ENCODE measurements at regions not wholly inside any gene's neighbourhood (a gene's known extent, or its start where the extent isn't known, plus 50 kb on each side); places are given as distances from the start of the nearest gene placed in this dataset.
"Not testable (repeated sequence)": the region's sequence is repeated elsewhere in the genome, so short reads cannot be mapped to it uniquely, and the experiment has no call there.

DNA sequence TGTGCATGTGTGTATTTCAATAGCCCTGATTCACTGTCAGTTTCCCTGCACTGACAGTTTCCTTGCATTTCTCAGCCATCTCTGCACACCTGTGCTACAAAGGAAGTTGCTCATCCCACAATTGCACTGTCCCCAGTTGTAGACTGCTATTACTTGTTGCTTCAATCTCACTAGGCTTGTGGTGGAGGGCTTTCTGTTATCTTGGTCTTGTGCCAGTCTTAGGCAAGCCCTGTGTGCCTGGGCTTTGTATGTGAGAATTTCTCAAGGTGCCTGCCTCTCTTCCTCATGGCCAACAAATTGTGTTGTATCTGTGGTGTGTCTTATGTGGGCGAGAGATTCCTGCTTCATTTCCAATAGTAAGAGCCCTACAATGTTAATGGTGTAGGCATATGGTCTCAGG is 467.4 kb downstream of the GRIA2 start:
- FAIRE-seq (no peak), DNase-seq (ENCODE audit: insufficient read length, low spot score) (no peak)

DNA sequence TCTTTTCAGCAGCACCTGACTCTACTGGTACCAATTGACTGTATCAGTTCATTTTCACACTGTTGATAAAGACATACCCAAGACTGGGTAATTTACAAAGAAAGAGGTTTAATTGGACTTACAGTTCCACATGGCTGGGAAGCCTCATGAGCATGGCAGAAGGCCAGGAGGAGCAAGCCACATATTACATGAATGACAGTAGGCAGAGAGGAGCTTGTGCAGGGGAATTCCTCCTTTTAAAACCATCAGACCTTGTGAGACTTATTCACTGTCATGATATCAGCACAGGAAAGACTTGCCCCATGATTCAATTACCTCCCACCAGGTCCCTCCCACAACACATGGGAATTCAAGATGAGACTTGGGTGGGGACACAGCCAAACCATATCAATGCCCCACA is 458.8 kb downstream of the GRIA2 start:
- FAIRE-seq; DNase-seq (ENCODE audit: insufficient read length, low spot score): not testable (repeated sequence)

More for the DNA sequence above, 467.4 kb downstream of the GRIA2 start:
- TF ChIP-seq POLR2A (IDR thresholded peaks at IDR 0.05; ENCODE audit: low read depth, low read length) = no peak

DNA sequence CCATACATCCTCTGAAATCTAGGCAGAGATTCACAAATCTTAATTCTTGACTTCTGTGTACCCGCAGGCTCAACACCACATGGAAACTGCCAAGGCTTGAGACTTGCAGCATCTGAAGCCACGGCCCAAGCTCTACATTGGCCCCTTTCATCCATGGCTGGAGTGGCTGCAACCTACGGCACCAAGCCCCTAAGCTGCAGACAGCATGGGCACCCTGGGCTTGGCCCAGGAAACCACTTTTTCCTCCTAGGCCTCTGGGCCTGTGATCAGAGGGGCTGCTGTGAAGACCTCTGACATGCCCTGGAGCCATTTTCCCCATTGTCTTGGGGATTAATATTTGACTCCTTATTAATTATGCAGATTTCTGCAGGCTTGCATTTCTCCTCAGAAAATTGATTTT is 457.9 kb downstream of the GRIA2 start:
- DNase-seq (ENCODE audit: insufficient read length, low spot score) = no peak
- no peak for TF ChIP-seq POLR2A (IDR thresholded peaks at IDR 0.05; ENCODE audit: low read depth, low read length)
- no peak for FAIRE-seq

DNA sequence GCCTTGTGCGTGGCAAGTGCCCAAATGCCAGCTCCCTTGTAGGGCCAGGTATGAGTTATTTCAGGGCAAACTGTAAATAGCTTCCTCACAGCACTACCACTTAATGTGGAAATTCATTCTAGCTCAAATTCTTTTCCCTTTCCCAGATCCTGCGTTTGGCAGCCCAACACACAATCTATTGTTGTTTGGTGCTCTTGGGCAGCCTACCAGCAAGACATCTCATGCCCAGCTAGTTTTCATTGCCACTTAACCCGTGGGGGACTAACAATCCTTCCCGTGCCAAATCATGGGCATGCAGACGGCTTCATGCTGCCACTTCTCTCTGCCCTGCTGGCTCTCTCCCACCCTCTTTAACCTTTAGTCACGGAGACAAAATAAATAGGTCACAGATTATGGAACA is 454.2 kb downstream of the GRIA2 start:
- DNase-seq (ENCODE audit: insufficient read length, low spot score) = no peak
- no peak for TF ChIP-seq POLR2A (IDR thresholded peaks at IDR 0.05; ENCODE audit: low read depth, low read length)
- no peak for FAIRE-seq

DNA sequence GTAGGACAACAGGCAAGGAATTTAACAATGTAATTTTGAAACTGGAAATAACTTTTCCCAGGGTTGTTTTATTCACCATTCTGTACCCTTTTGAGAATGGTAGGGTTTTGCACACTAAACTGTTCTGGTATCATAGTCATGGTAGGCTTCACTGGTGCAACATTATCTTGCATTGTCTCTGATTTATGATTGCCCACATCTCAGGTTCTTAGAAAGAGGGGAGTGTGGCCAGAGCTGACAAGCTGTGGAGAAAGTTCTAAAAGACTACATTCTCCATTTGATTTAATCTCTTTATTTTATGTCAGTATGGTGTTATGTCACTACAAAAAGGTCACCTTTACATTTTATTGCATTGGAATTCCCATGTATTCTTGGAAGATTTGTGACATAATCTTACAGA is 447.3 kb downstream of the GRIA2 start:
- DNase-seq (ENCODE audit: insufficient read length, low spot score) (no peak), FAIRE-seq (no peak)
- TF ChIP-seq POLR2A (IDR thresholded peaks at IDR 0.05; ENCODE audit: low read depth, low read length) = no peak

DNA sequence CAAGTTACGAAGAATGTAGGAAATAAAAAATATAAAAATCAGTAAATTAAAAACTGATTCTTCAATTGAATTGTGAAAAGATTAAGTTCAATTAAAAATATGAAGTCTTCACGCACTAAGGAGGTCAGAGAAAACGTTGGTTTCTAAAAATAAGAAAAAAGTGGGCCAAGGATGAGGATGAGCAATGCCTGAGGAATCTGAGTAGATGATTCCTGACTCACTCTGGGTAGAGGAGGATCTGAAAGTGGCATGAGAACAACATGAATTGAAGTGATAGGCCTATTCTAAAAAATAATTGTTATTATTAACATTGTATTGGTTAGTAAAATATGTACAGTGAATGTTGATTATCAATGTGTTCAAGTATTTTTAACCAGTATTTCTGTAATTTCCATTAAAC is 444.2 kb downstream of the GRIA2 start:
- TF ChIP-seq POLR2A (IDR thresholded peaks at IDR 0.05; ENCODE audit: low read depth, low read length) = no peak
- no peak for FAIRE-seq
- no peak for DNase-seq (ENCODE audit: insufficient read length, low spot score)

DNA sequence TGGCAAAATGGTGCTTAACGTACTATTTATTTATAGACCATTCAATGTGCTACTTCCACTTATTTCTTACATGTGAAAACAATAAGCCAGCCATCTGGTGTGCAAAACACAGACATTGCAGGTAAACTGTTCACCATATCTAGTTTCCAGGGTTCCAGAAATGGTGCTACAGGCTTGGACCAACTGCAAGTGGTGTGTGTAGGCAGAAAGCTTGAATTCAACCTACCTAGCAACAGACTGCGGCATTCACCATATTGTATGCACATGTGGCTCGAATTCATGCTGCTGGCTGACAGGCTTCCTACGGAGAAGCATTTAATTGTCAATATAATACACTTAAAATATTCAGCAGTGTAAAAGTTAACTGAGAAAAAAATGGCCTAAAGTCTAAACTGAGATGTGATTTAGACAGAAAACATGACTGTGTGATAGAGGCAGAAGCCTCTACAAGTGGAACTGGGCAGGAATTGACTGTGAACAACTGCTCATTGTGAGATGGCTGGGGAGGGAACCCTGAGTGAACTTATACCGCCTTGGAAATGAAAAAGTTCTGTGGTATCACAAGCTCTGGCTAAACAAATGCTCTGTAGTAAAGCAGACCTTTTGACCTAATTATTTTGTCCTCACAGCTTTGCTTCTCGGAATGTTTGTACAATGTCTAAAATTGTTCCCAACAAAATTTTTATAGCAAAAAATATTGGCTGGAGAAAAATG is 434.7 kb downstream of the GRIA2 start:
- DNase-seq (ENCODE audit: insufficient read length, low spot score) = no peak
- no peak for TF ChIP-seq POLR2A (IDR thresholded peaks at IDR 0.05; ENCODE audit: low read depth, low read length)
- FAIRE-seq = no peak

DNA sequence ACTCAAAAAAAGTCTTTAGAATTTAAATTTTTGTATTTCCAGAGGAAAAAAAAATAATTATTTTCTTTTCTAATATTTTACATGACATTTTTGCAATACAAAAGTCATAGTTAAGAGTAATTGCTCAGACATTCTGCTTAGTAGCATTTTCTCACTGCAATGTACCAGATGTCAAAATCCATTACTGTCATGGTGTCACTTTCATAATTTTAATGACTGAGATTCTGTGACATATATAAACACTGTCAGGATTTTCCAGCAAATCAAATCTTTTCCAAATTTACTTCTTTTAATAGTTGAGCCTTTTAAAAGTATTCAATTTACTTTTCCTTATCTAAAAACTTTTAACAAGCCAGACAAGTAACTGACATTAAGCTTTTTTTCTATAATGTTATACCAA is 422.7 kb downstream of the GRIA2 start:
- no peak for DNase-seq (ENCODE audit: insufficient read length, low spot score)
- FAIRE-seq = no peak
- TF ChIP-seq POLR2A (IDR thresholded peaks at IDR 0.05; ENCODE audit: low read depth, low read length) = no peak

DNA sequence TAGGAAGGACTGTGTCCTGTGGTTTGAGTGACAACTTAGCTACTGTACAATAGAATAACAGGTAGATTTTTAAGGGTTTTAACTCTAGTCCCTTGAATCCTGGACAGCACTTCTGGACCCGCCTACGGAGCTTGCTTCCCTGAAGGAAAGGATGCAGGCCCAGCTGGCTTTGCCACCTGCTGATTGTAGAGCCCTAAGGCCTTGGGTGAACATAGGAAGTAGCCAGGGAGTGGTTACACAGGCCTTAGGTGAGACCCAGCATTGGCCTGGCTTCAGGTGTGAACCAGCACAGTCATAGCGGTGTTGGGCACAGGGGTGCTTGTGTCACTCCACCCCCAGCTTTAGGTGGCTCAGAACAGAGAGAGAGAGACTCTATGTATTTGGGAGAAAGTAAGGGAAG is 413.5 kb downstream of the GRIA2 start:
- FAIRE-seq = no peak
- TF ChIP-seq POLR2A (IDR thresholded peaks at IDR 0.05; ENCODE audit: low read depth, low read length) = no peak

DNA sequence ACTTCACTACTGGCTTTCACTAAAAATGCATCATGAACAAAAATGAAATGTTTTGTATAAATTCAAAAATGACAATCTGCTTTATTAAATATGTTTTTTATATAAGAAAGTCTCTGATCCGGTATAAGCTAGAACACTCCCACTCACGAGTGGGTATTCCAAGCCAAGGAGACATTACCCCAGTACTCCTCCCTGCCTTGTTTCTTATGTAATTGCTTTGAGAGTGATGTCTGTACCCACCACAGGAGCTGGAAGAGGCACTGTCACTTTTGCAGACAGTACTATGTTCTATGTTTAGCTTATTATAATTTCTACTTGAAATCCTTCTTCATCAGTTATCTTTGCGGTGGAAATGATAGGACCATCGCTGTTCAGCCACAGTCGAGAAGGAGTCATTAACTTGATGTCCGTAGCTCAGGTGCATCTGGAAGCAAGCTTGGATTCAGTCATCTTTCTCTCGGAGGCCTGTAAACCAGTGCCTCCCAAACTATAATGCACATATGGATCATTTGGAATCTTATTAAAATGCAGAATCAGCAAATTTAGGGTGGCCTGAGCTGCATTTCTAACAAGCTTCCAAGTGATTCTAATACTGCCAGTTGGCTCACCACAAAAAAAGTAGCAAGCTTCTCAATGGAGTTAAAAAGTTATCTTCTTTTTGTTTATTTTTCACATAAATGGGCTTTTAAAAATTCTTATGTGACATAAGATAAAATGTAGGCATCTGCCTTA is 396.4 kb downstream of the GRIA2 start:
- FAIRE-seq (no peak), DNase-seq (ENCODE audit: insufficient read length, low spot score) (no peak)
- no peak for TF ChIP-seq POLR2A (IDR thresholded peaks at IDR 0.05; ENCODE audit: low read depth, low read length)

More for the DNA sequence above, 413.5 kb downstream of the GRIA2 start:
- no peak for DNase-seq (ENCODE audit: insufficient read length, low spot score)

DNA sequence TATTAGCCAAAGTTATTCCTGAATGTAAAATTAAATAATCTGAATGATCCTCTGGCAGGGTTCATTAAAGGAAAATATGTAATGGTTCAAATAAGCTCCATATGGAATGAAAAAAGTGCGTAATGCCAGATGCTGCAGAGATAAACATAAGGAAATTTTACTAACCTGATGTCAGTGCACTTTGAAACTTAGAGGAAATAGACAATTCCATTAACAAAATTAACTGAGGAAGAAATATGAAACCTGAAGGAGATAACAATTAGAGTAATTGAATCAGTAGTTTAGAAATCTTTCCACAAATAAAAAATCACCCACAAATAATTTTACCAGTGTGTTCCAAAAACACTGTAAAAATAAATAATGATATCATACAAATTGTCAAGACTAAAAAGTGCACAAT is 387.5 kb downstream of the GRIA2 start:
- FAIRE-seq = no peak
- TF ChIP-seq POLR2A (IDR thresholded peaks at IDR 0.05; ENCODE audit: low read depth, low read length) = no peak
- no peak for DNase-seq (ENCODE audit: insufficient read length, low spot score)

DNA sequence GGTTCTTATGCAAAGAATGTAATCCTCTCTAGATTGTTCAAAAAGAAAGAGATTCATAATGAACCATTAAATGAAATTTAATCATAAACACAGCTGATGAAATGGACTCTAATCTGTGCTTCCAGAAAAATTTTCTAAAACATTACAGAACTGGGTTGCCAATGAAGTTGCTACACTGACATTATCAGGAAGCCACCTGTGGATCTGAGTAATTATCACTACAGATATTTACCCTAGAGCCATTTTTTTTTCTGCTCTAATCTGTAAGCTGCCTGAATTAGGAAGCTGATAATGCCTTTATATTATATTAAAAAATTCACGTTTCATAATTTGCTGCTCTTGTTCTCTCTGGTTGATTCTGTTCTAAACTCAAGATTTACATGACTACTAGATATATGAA is 380.1 kb downstream of the GRIA2 start:
- FAIRE-seq (no peak), DNase-seq (ENCODE audit: insufficient read length, low spot score) (no peak)
- no peak for TF ChIP-seq POLR2A (IDR thresholded peaks at IDR 0.05; ENCODE audit: low read depth, low read length)

DNA sequence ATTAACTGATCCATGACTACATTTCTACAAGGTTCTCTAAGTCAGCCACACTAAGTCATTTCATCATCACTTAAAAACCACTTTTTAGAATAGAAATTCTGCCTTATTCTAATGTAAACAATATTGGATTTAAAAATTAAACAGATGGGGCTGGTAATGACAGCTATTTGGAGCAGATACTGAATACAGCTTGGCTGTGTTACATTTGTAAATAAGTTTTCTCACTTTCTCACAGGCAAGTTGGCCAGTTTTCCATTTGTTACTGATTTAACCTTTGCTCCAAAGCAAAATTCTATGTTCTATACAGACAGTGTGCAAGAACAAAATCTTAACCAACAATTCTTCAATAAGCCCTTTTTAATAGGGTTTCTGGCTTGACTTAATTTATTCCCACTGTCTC is 370.7 kb downstream of the GRIA2 start:
- TF ChIP-seq POLR2A (IDR thresholded peaks at IDR 0.05; ENCODE audit: low read depth, low read length) = no peak
- DNase-seq (ENCODE audit: insufficient read length, low spot score) = no peak
- no peak for FAIRE-seq

DNA sequence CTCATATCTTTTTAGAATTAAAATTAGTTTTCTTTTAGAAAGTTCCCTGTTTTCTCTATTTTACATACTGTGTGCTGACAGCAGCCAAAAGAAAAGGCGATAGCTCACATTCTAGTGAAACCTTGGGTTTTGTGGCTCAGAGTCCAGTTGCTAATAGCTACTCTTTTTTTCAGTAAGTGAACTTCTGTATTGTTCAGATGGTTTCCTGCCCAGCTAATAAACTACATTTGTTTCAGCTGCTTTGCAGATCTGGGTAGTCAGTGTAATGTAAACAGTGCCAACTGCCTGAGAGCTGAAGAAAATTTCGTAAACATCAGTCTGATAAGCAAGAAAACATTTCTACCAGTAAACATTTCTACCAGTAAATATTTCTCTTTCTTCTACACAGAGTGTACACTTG is 370.2 kb downstream of the GRIA2 start:
- FAIRE-seq (no peak), DNase-seq (ENCODE audit: insufficient read length, low spot score) (no peak)
- no peak for TF ChIP-seq POLR2A (IDR thresholded peaks at IDR 0.05; ENCODE audit: low read depth, low read length)

Measured in H54 (cell line).